Large intestine (tissue), 3 donors: ENCODE measurements at regions not wholly inside any gene's neighbourhood (a gene's known extent, or its start where the extent isn't known, plus 50 kb on each side); places are given as distances from the start of the nearest gene placed in this dataset.

Source experiments
- DNase-seq, 2 donors: peaks; one replicate each; pipeline versions ENCODE4 v3.0.0 to v3.0.0-alpha.2; 2013
- H3K27ac ChIP-seq: one replicate; pipeline ENCODE4 v1.5.1; 2013; ENCODE audit warnings: low read length
- H3K27me3 ChIP-seq: 2 replicates; pipeline ENCODE4 v1.6.1; 2013; ENCODE audit warnings: low read length; ENCODE audit not compliant: control insufficient read depth, insufficient read depth
- H3K36me3 ChIP-seq: 2 replicates; pipeline ENCODE4 v1.6.1; 2013; ENCODE audit warnings: low read length; ENCODE audit not compliant: control insufficient read depth, insufficient read depth
- H3K4me1 ChIP-seq: one replicate; pipeline ENCODE4 v1.6.1; 2013; ENCODE audit warnings: low read length; ENCODE audit not compliant: control insufficient read depth, insufficient read depth
- H3K4me3 ChIP-seq: one replicate; pipeline ENCODE4 v1.5.1; 2013; ENCODE audit warnings: low read length
- H3K9me3 ChIP-seq: one replicate; pipeline ENCODE4 v1.6.1; 2013; ENCODE audit warnings: mild to moderate bottlenecking, low read depth, low read length, moderate library complexity; ENCODE audit not compliant: control insufficient read depth
- WGBS: methylation state at CpG from one replicate; pipeline ENCODE4 v1.1.5; 2013; ENCODE audit warnings: low lambda C conversion rate; ENCODE audit not compliant: insufficient coverage; 5-methylcytosine and 5-hydroxymethylcytosine counted together

DNA sequence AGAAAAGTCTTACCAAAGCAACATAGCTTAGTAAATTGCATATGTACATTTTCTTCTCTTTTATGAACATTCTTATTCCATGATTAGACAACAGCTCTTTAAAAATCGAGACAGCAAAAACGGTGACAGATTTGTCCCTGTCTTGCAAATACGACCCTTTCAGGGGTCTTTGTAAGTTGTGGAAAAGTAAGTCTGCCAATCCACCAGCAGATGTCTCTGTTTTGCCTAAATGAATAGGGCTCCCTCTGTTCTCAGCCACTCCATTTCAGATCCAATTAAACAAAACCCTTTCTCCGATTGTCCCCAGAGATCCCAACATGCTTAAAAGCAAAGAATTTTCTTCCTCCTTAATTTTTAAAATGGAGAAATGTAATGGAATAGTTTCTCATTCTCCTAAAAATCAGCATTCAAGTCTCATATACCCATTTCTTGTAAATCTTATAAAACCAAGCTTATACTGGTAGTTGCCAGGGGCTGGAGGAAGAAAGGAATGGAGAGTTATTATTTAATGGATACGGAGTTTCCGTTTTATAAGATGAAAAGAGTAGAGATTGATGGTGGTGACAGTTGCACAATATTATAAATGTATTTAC, 61.0 kb upstream of the NFE2L3 start:
- Histone ChIP-seq H3K27ac (no peak overlapping the region), H3K36me3 (no peaks in the 10 kb centered on the region), H3K27me3 (no peaks in the 10 kb centered on the region), H3K4me3 (no peak overlapping the region), H3K4me1 (no peaks in the 10 kb centered on the region), H3K9me3 (no peaks in the 10 kb centered on the region)
- 43% methylated on average over 2 of the region's 6 CpGs for WGBS
- DNase-seq = peak; percentile 31 to 49

DNA sequence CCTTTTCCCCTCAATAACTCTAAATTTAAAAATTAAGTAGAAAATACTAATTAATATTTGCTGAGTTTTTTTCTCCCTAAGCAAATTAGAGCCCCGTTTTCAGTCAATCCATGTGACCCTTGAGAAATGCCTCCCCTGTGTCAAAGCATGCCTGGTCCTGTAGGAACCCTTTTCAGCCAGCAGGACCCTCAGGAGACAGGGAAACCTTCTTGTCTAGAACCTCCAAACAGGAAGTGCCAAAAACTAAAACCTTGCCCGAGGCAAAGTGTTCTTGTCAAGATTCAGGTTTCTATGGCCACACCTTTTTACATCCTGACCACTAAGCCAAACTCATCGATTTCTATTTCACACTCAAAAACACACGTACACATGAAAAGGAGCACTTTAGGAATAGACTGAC, 60.1 kb upstream of the NFE2L3 start:
- no peaks in the 10 kb centered on the region for H3K4me1 ChIP-seq
- DNase-seq = no peak
- WGBS = 92% methylated on average over 3 of the region's 4 CpGs
- H3K9me3 ChIP-seq = no peaks in the 10 kb centered on the region
- no peaks in the 10 kb centered on the region for H3K36me3 ChIP-seq
- H3K27ac ChIP-seq = no peak overlapping the region
- H3K27me3 ChIP-seq = no peaks in the 10 kb centered on the region
- no peak overlapping the region for H3K4me3 ChIP-seq

DNA sequence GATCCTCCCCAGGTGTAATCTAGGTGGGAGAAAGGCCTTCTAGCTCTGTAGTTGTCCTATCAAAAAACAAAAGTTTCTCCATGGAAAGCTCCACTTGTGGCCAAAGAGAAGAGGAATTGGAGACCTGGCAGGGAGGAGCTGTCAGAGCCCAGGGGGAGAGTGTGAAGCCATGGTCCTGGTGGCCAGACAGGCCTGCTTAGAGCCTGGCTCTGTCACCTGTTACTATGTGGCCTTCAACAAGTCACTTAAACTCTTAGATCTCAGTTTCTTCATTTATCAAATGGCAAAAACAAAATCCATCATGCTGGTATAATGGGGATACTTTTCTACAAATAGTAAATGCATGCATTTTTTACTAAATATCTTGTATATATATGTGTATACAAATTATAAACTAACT, 59.0 kb upstream of the NFE2L3 start:
- Histone ChIP-seq H3K4me3 (no peak overlapping the region), H3K4me1 (no peaks in the 10 kb centered on the region), H3K36me3 (no peaks in the 10 kb centered on the region), H3K27me3 (no peaks in the 10 kb centered on the region), H3K27ac (no peak overlapping the region), H3K9me3 (no peaks in the 10 kb centered on the region)
- DNase-seq = no peak

DNA sequence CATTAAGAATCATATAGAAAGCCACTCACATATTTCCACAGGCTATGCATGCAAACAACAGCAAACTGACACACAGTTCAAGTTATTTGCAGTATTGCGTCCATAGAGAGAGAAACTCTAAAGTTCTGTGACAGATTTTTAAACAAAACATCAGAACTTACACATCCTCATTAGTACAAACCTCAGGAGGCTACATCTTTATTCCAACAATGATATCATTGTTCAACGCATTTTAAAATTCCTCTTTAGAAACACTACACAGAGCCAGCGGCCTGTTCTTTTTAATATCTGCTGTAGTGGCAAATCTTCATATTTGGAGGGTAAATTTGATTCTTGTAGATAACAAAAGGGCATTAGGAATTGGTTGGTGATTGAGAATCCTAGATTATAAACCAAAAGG, 55.9 kb upstream of the NFE2L3 start:
- DNase-seq = no peak
- no peaks in the 10 kb centered on the region for H3K4me1 ChIP-seq
- H3K27me3 ChIP-seq = no peaks in the 10 kb centered on the region
- 80% methylated on average over 2 of the region's 3 CpGs for WGBS
- no peak overlapping the region for H3K27ac ChIP-seq
- H3K9me3 ChIP-seq = no peaks in the 10 kb centered on the region
- no peak overlapping the region for H3K4me3 ChIP-seq
- no peaks in the 10 kb centered on the region for H3K36me3 ChIP-seq

DNA sequence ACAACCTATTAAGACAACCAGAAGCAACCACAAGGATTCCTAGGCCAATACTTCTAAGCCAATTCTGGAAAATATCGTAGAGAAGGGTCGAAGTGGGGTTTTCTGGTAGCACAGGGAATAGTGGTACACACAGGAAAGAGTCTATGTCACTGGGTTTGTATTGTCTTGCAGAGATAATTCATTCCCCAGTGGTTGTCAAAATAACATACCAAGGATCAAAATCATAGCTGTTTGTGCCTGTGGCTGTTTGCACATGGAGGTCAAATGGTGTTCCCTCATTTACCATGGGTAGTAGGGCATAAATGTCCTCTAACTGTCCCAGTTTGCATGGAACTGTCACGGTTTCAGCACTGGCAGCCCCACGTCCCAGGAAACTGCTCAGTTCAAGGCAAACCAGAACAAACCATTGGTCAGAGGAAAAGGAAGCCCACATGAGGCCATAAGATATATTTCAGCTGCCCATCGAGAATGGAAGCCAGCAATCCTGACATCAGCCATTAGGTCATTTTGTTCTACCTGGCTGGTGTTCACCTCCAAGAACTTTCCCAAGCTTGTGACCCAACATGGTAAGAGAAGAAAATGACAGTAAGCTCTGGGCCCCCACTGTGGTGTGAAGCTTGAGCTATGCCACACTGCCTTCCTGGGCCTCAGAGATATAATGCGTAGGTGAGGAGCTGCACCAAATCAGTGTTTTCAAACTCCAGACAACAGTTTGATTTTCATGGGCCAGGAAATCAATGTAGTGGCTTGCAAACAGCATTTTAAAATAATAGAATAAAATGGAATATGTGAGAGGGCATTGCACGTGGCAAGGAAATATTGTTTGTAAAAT, 53.9 kb upstream of the NFE2L3 start:
- DNase-seq = no peak
- Histone ChIP-seq H3K9me3 (no peaks in the 10 kb centered on the region), H3K27ac (no peak overlapping the region), H3K4me3 (no peak overlapping the region), H3K27me3 (no peaks in the 10 kb centered on the region), H3K36me3 (no peaks in the 10 kb centered on the region), H3K4me1 (peaks cover 13% of the 10 kb centered on the region)
- no CpG with 5 or more reads among the region's 7 CpGs for WGBS

DNA sequence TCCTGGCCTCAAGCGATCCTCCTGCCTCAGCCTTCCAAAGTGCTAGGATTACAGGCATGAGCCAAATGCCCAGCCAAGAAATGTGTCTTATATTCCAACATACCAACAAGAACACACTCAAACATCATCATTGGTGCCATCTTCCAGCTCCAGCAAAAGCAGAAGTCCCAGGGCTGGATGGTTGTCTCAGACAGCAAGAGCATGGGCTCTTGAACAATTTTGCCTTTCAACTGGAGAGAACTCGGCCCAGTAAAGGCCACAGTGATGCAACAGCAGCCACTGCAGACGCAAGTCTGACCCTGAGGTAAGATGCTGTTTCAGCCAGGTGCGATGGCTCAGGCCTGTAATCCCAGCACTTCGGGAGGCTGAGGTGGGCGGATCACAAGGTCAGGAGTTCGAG, 52.8 kb upstream of the NFE2L3 start:
- Histone ChIP-seq H3K27me3 (no peaks in the 10 kb centered on the region), H3K27ac (no peak overlapping the region), H3K4me1 (peaks cover 13% of the 10 kb centered on the region), H3K4me3 (no peak overlapping the region), H3K9me3 (no peaks in the 10 kb centered on the region), H3K36me3 (no peaks in the 10 kb centered on the region)
- WGBS = no CpG with 5 or more reads among the region's 7 CpGs
- no peak for DNase-seq

DNA sequence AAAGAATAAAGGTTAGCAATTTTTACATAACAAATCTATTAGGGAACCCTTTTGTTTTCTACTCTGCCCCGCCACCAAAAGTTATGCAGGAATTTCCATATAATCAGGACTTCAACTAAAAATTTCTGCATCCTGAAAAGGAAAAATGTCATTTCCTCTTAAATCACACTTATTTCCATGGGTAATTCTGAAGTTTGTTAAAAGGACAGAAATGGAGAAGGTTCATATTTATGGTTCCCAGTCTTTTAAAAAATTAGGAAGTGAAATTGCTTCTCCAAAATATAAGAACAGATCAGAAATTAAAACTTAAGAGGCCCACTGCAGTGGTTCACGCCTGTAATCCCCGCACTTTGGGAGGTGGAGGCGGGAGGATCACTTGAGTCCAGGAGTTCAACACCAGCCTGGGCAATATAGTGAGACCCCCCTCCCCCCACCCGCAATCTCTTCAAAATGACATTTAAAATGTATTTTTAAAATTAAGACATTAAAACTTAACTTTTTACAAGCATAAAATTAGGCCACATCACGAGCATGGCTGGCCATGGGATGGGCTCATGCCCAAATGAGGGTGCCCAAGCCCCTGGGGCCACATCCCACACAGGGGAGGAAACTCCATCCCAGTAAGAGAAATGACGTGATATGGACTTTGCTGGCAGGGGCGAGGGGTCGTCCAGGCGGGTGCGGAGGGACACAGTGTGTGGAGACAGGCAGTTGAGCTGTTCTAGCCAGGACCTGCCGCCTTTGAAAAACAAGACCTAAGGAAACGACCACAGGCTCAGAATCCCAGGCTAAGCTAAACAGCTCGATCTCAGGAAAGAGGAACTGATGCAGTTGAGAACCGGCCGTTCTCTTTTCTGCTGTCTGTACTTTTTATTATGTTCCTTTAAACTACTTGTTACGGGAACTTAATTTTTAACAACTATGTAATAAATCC, 51.3 kb upstream of the NFE2L3 start:
- H3K4me3 ChIP-seq = no peak overlapping the region
- H3K9me3 ChIP-seq = no peaks in the 10 kb centered on the region
- peaks cover 13% of the 10 kb centered on the region for H3K4me1 ChIP-seq
- no CpG with 5 or more reads among the region's 17 CpGs for WGBS
- DNase-seq = no peak
- H3K36me3 ChIP-seq = no peaks in the 10 kb centered on the region
- no peak overlapping the region for H3K27ac ChIP-seq
- no peaks in the 10 kb centered on the region for H3K27me3 ChIP-seq

DNA sequence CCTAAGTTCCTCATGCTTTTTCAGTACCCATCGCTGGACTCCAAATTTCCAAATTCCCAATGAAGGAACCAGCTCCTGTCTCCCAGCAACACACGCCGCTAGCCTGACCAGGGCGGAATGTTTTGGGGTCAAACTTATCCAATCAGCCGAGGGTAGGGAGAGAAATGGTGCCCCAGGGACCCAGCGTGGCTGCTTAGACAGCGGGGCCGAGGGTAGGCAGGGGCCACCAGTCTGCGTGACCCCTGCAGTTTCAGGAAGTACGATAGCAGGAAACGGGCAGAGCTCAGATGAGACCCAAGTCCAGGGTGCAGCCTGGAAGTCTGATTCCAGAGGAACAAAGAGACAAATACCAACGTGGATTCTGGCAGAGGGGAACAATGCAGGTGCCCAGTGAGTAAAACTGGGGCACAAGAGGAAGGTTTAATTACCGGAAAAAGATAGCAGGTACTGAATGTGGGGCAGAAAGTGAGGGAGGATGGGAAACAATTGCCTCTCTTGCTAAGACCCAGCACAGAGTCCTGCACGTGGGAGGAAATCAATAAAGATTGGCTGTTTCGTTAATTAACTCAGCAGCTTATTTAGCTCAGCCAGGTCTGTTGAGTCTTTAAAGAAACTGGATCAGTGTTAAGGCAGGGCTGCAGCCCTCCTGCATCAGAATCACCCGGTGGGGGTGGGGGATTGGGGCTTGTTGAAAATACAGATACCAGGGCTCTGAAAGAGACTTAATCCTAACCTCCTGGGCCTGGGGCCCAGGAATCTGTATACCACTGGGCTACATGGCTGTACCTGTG, 50.4 kb upstream of the NFE2L3 start:
- WGBS = no CpG with 5 or more reads among the region's 16 CpGs
- Histone ChIP-seq H3K4me3 (peak overlapping the region; percentile 8), H3K27ac (peak overlapping the region; percentile 19)

DNA sequence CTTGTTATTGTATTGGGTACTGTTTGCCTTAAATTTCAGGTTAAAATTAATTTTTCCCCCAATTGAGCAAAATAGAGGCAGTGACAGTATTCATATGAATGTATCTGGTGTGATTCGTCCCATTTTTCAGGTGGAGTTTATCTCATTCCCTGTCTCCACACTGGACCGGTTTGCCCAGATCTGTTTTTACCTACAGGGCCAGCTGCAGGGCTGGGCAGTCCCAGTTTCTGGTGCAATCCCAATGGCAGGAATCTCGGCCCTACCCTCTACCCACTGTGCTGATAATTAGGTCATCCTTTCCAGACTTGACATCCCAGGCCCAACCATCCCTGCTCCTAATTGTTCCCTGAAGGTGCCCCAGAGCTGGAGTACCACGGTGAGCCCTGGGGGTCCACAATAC, 49.8 kb upstream of the NFE2L3 start:
- peak overlapping the region; percentile 19 for H3K27ac ChIP-seq
- H3K27me3 ChIP-seq = no peaks in the 10 kb centered on the region
- H3K9me3 ChIP-seq = no peaks in the 10 kb centered on the region
- H3K36me3 ChIP-seq = no peaks in the 10 kb centered on the region
- H3K4me1 ChIP-seq = peaks cover 13% of the 10 kb centered on the region
- DNase-seq = peak in 1 of 2 donors; percentile 4
- WGBS = no CpG with 5 or more reads among the region's 4 CpGs
- H3K4me3 ChIP-seq = peak overlapping the region; percentile 8

More for the DNA sequence above, 50.4 kb upstream of the NFE2L3 start:
- peak; percentile 63 to 73 for DNase-seq
- Histone ChIP-seq H3K27me3 (no peaks in the 10 kb centered on the region), H3K9me3 (no peaks in the 10 kb centered on the region), H3K4me1 (peaks cover 13% of the 10 kb centered on the region), H3K36me3 (no peaks in the 10 kb centered on the region)
